ENCODE measurements at regions not wholly inside any gene's neighbourhood (a gene's known extent, or its start where the extent isn't known, plus 50 kb on each side); places are given as distances from the start of the nearest gene placed in this dataset.
"Not testable (repeated sequence)": the region's sequence is repeated elsewhere in the genome, so short reads cannot be mapped to it uniquely, and the experiment has no call there.

DNA sequence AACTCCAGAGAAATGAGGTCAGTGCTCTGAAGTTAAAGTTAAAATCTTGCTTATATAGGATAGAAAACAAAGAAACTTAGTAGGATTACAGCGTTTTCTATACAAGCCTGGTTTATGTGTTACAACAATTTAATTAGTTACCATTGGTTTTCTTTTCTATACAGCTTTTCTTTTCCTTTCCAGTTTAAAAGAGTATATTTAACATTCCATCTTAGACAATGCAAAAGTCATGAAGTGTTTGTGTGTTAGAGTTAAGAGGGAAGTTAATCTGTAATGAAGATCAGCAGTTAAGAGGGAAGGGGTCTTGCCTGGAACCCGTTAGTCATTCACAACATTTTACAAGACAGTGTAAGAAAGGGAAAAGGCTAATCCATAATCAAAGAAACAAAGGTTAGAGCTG lies 338.3 kb downstream of the OTUD1 start:
- DNase-seq = no peak

DNA sequence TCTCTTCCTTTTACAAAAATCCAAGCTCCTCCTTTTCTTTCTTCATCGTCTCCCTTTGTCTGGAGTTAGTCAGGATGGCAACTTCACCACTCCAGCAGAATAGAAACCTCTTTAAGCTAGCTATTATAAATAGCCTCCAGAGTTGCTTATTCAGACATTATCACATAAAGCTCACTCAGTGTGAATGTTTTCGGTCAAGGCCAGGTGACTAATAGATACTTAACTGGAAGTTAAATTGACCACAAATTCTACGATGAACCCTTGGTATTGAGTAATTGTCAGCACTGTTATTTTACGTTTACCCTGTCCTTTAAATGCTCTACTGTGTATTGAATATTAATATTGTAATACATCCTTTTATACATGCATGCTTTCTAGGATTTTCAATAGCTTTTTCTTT lies 340.4 kb downstream of the OTUD1 start:
- DNase-seq = no peak

DNA sequence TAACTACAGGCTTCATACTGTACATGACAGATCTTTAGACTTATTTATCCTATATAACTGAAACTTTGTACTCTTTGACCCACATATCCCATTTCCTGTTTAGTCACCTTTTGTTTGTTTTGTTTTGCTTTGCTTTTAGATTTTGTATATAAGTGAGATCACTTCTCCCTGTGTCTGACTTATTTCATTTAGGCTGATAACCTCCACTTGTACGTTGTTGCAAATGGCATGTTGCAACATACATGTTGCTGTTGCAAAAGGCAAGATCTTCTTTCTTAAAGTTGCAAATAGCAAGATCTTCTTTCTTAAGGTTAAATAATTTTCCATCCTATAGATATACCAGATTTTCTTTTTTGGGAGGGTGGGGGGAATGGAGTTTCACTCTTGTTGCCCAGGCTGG lies 341.5 kb downstream of the OTUD1 start:
- no peak for DNase-seq

GRCh38 chr10:23786594-23786993 lies 347.7 kb downstream of the OTUD1 start:
- DNase-seq = no peak

DNA sequence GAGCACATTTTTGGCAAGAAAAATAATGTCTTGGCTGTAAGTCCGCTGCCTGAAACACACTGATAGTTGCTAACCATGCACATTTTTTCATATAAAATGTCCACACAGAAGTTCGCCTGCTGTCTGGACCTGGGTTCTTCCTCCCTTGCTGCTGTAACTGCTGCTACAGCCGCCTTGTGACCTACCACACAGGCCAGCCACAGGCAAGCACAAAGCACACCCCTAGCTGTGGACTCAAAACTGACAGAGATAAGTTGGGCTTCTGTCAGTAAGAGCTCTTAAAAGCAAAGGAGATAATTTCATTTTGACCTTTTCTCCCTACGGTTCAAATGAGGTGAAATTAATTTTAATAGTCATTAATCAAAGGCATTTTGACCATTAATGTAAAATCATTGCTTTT lies 354.7 kb downstream of the OTUD1 start:
- no peak for DNase-seq

DNA sequence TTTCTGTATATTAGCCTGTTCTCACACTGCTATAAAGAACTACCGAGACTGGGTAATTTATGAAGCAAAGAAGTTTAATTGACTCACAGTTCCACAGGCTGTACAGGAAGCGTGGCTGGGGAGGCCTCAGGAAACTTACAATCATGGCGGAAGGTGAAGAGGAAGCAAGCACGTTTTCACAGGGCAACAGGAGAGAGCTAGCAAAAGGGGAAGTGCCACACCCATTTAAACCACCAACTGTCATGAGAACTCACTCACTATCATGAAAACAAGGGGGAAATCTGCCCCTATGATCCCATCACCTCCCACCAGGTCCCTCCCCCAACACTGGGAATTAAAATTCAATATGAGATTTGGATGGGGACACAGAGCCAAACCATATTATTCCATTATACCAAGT lies 358.6 kb downstream of the OTUD1 start:
- DNase-seq = not testable (repeated sequence)

GRCh38 chr10:23804125-23804524 lies 365.2 kb downstream of the OTUD1 start:
- DNase-seq = no peak

- DNase-seq = no peak
Observed at GRCh38 chr10:23813687-23814086, 374.8 kb downstream of the OTUD1 start.

- no peak for DNase-seq
Observed at GRCh38 chr10:23818484-23818883, 379.6 kb downstream of the OTUD1 start.

DNA sequence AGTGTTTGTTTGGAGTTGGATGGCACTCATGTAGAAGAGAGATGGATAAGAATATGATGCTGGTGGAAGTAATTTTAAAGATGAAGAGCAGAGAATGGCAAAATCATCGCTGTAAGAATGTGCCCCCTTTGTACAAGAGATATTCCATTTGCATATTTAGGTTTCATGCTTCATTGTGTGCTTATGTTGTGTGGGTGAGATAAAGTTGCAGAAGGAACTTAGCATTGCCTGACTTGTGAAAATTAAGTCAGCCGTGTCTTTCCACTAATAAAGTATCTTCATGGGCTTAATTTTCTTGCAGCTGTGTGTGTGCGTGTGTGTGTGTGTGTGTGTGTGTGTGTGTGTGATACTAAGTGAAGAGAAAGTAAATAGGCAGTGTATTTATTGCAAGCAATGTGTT lies 381.9 kb downstream of the OTUD1 start:
- DNase-seq = no peak

DNA sequence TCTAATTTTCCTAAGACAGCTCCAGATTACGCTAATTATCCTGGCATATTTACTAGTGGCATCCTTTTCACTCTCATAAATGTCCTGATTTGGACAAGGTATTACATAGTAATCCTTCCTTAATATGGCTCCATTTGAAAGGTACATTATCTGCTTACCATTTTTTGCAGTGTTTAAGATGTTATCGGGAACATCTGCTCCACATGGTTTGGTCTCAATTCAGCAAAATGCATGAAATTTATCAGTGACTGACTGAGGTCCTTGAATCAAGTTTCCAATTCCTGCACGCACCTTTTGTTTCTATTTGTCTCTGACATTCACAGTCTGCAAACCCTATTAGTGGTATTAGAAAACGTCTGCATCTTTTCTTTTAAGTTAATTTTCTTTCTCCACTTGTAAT lies 384.1 kb upstream of the KIAA1217 start:
- DNase-seq = no peak

GRCh38 chr10:23826421-23826820 lies 382.5 kb upstream of the KIAA1217 start:
- DNase-seq = no peak

DNA sequence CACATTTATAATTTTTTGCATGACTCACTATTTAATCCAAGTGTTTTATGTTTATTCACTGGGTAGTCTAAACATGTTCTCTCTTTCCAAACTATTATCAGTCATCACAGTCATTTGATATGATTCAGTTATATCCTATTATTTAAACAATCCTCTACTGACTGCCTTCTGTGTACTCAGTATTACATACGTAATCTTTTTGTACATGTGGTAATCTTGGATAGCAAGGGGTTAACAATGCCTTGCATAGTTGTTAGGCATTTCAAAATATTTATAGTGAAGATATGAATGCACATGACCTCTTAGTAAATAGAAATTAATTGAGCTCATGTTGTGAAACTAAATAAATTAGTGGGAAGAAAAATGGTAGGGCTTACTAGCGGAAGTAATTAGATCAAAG lies 379.4 kb upstream of the KIAA1217 start:
- no peak for DNase-seq

- DNase-seq = no peak
Observed at GRCh38 chr10:23834091-23834490, 374.8 kb upstream of the KIAA1217 start.

- no peak for DNase-seq
Observed at GRCh38 chr10:23850631-23851030, 358.3 kb upstream of the KIAA1217 start.

GRCh38 chr10:23859598-23859997 lies 349.3 kb upstream of the KIAA1217 start:
- no peak for DNase-seq

DNA sequence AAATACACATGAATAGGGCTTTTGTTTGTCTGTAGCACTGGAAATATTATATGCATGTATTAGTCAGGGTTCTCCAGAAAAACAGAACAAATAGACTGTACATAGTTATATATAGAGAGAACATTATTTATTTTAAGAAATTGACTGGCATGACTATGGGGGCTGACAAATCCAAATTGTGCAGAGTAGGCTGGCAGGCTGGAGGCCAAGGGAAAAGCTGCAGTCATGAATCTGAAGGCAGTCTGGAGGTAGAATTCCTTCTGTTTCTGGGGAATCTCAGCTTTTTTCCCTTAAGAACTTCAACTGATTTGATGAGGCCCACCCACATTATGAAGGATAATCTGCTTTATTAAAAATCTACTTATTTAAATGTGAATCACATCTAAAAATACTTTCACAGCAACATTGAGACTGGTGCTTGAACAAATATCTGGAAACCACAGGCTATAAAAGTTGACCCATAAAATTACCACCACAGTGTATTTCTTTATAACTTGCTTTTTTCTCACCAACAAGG lies 344.2 kb upstream of the KIAA1217 start:
- DNase-seq = no peak

- not testable (repeated sequence) for DNase-seq
Observed at GRCh38 chr10:23866985-23867384, 342.0 kb upstream of the KIAA1217 start.

- no peak for DNase-seq
Observed at GRCh38 chr10:23868121-23868520, 340.8 kb upstream of the KIAA1217 start.

DNA sequence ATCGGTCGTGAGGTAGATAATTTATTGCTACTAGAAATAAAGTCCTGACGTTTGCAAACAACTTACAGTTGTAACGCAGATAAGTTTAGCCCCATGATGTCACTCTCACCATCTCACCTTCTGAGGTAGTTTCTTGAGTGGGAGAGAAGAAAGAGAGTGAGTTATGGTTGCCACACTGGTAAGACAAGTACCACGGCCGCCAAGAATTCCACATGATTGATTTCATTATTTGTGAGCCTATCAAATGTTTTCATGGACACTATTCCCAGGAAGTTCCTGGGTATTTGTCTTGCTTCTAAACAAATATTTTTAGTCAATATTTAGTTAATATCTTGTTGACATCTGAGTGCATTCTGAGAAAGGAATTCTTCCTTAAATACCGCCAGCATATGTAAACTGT lies 339.4 kb upstream of the KIAA1217 start:
- no peak for DNase-seq

- DNase-seq = no peak
Observed at GRCh38 chr10:23869996-23870395, 338.9 kb upstream of the KIAA1217 start.

- DNase-seq = no peak
Observed at GRCh38 chr10:23870651-23871610, 338.0 kb upstream of the KIAA1217 start.

DNA sequence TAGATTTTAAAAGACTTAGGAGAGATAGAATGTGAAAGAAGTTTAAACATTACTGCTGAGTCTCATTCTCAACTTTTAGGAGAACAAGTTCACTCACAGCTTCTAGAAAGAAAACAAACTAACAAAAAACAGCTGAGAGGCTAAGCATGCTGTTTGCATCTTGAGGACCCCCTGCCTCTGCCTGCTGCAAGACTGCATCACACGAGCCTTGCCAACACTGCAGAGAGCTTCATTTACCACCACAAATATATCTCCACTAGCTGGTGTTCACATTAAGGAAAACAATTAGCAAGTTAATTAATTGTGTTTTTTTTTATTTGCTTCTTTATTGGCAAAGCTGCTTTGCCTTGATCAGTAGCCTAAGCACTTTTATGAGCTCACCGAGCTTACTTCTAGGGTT lies 336.6 kb upstream of the KIAA1217 start:
- DNase-seq = no peak

DNA sequence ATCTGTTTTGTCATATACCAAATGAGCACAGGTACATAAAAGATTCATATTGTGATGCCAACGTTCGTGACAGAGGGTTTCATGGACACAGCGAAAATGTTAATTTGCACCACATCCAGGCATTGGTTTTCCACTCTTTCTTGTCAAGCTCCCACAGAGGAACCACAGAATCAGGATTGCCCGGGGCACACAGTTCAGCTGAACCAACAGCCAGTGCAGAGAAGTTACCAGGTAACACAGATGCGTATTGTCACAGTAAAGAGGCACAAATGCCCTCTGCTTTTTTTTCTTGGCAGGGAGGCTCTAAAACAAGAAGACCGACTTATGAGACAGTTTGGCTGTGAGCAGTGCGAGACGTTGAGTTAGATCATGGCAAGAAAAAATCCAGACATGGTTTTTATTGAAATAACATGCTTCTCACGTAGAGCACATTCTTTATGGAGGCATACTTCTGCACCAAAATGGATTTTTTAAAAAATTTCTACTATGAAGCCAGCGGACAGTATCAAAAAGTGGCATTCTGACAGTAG lies 331.1 kb upstream of the KIAA1217 start:
- DNase-seq = no peak
